GM23338 (cell line): ENCODE measurements at regions not wholly inside any gene's neighbourhood (a gene's known extent, or its start where the extent isn't known, plus 50 kb on each side); places are given as distances from the start of the nearest gene placed in this dataset.

Experiments used
- ATAC-seq: fragments of 200-7000 bp; cut with Tn5 transposase; 3 replicates; pipeline ENCODE4 v1.9.1; 2020
- DNase-seq: peaks from one replicate; pipeline ENCODE4 v3.0.0-alpha.2; 2015; ENCODE audit warnings: low spot score
- H2AFZ ChIP-seq: fragments of 200-600 bp; sonication (generic); 2 replicates; pipeline ENCODE4 v1.8.0; 2016; ENCODE audit warnings: antibody characterized with exemption, mild to moderate bottlenecking, moderate library complexity
- H3F3A ChIP-seq: fragments of 200-600 bp; sonication (generic); replicated peaks from 2 replicates; pipeline ENCODE4 v1.8.0; 2017; ENCODE audit warnings: antibody characterized with exemption, mixed run types, low read depth
- H3K27ac ChIP-seq: fragments of 200-600 bp; sonication (generic); 2 replicates; pipeline ENCODE4 v1.6.1; 2016; ENCODE audit warnings: low read depth
- H3K27me3 ChIP-seq: fragments of 200-600 bp; sonication (generic); 2 replicates; pipeline ENCODE4 v1.8.0; 2016; ENCODE audit warnings: mild to moderate bottlenecking, mixed run types, moderate library complexity; ENCODE audit not compliant: insufficient read depth
- H3K36me3 ChIP-seq: fragments of 200-600 bp; sonication (generic); 2 replicates; pipeline ENCODE4 v1.8.0; 2016; ENCODE audit warnings: mild to moderate bottlenecking; ENCODE audit not compliant: insufficient read depth
- H3K4me1 ChIP-seq: fragments of 200-600 bp; sonication (generic); 2 replicates; pipeline ENCODE4 v1.8.0; 2016; ENCODE audit warnings: mild to moderate bottlenecking, moderate library complexity; ENCODE audit not compliant: insufficient read depth
- H3K4me2 ChIP-seq: fragments of 200-600 bp; sonication (generic); 2 replicates; pipeline ENCODE4 v1.7.1; 2017; ENCODE audit warnings: mixed run types
- H3K4me3 ChIP-seq: fragments of 200-600 bp; sonication (generic); 2 replicates; pipeline ENCODE4 v1.6.1; 2016; ENCODE audit warnings: mixed run types
- H3K79me2 ChIP-seq: fragments of 200-600 bp; sonication (generic); replicated peaks from 2 replicates; pipeline ENCODE4 v1.8.0; 2017; ENCODE audit warnings: mild to moderate bottlenecking; ENCODE audit not compliant: insufficient read depth
- H3K9me2 ChIP-seq: fragments of 200-600 bp; sonication (generic); 2 replicates; pipeline ENCODE4 v1.8.0; 2017; ENCODE audit not compliant: insufficient read depth
- H4K20me1 ChIP-seq: fragments of 200-600 bp; sonication (generic); replicated peaks from 2 replicates; pipeline ENCODE4 v1.8.0; 2017; ENCODE audit warnings: mild to moderate bottlenecking; ENCODE audit not compliant: insufficient read depth
- H3K27ac Mint-ChIP-seq: 2 replicates; pipeline ENCODE4 v1.8.0; 2020; ENCODE audit warnings: inconsistent platforms, mild to moderate bottlenecking, moderate library complexity, mixed read lengths
- H3K27me3 Mint-ChIP-seq: 3 replicates; pipeline ENCODE4 v1.8.0; 2022; ENCODE audit warnings: low read depth, mild to moderate bottlenecking, moderate library complexity, mixed read lengths, inconsistent platforms; ENCODE audit not compliant: insufficient read depth, poor library complexity
- H3K36me3 Mint-ChIP-seq: 3 replicates; pipeline ENCODE4 v1.8.0; 2021; ENCODE audit warnings: low read depth, mild to moderate bottlenecking, inconsistent platforms, moderate library complexity, mixed read lengths
- H3K4me1 Mint-ChIP-seq: 3 replicates; pipeline ENCODE4 v1.8.0; 2020; ENCODE audit warnings: mild to moderate bottlenecking, inconsistent platforms, mixed read lengths
- H3K4me3 Mint-ChIP-seq: 3 replicates; pipeline ENCODE4 v1.8.0; 2021; ENCODE audit warnings: moderate library complexity, mild to moderate bottlenecking, inconsistent platforms, mixed read lengths
- H3K9me3 Mint-ChIP-seq: 3 replicates; pipeline ENCODE4 v1.8.0; 2020; ENCODE audit warnings: moderate library complexity, mild to moderate bottlenecking, inconsistent platforms, mixed read lengths
- CREB1 ChIP-seq: fragments of 250-450 bp; sonication (Bioruptor Pico); IDR thresholded peaks from 2 replicates; pipeline ENCODE4 v1.5.0; 2020; ENCODE audit warnings: low read depth, mild to moderate bottlenecking, moderate library complexity
- EZH2 ChIP-seq: fragments of 200-600 bp; sonication (generic); IDR thresholded peaks from one replicate; pipeline ENCODE4 v1.8.0; 2017; ENCODE audit warnings: antibody characterized with exemption, mild to moderate bottlenecking, low read depth; ENCODE audit not compliant: unreplicated experiment
- EZH2phosphoT487 ChIP-seq: fragments of 200-600 bp; sonication (generic); IDR thresholded peaks from one replicate; pipeline ENCODE4 v1.8.1; 2018; ENCODE audit warnings: antibody characterized with exemption; ENCODE audit not compliant: unreplicated experiment
- JUNB ChIP-seq: IDR thresholded peaks from one replicate; pipeline ENCODE4 v1.6.1; 2016; ENCODE audit warnings: antibody characterized with exemption; ENCODE audit not compliant: unreplicated experiment
- POLR2AphosphoS5 ChIP-seq: IDR thresholded peaks from 2 replicates; pipeline ENCODE4 v1.6.1; 2016; ENCODE audit warnings: antibody characterized with exemption, low read depth
- STAT1 ChIP-seq: IDR thresholded peaks from one replicate; pipeline ENCODE4 v1.6.1; 2016; ENCODE audit warnings: antibody characterized with exemption; ENCODE audit not compliant: unreplicated experiment
- ZNF331 ChIP-seq: fragments of 250-450 bp; sonication (Bioruptor Pico); IDR thresholded peaks from 2 replicates; pipeline ENCODE4 v1.5.0; 2020; ENCODE audit warnings: low read depth, mild to moderate bottlenecking, moderate library complexity
- TF ChIP-seq, protein P1 (sequence below): IDR thresholded peaks from 2 replicates; pipeline ENCODE4 v1.6.1; 2016; ENCODE audit warnings: antibody characterized with exemption
- TF ChIP-seq, protein P2 (sequence below): fragments of 250-450 bp; sonication (Bioruptor Pico); IDR thresholded peaks from 2 replicates; pipeline ENCODE4 v1.5.0; 2020; ENCODE audit warnings: mild to moderate bottlenecking, moderate library complexity
- TF ChIP-seq, protein P3 (sequence below), 2 experiments: fragments of 200-600 bp in 1 of 2; sonication (generic) in 1 of 2; conservative IDR thresholded peaks; 2 replicates each; pipeline versions ENCODE4 v1.5.1 to v1.6.1; 2016 to 2017; ENCODE audit warnings: antibody characterized with exemption in 2 of 2, low read depth in 2 of 2, mild to moderate bottlenecking in 2 of 2, moderate library complexity in 1 of 2

DNA sequence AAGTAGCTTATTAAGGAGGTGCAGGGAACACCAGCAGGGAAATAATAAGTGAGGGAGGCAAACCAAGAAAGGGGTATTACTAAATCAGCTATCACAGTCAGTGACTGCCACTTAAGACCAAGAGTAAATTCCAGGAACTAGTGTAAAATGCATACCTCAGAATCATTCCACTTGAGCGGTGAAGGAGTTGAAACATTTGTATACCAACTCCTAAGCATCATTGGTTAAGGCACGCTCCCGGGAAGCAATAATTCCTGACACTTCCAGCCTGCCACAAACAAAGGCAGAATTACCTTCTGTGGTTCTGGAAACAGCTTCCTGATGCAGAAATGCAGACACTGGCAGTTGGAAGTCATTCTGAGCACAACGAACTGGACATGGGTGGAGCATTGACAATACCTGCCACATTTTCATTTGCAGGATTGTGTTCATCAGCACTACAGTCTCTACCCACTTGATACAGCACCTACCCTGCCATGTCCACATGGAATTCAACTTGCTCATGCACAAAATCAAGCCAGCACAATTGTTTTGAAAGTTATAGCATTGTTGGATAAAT is 82.1 kb downstream of the PPP1R2C start:
- no peaks in the 10 kb centered on the region for H3K9me2 ChIP-seq
- no peak overlapping the region for H3K27ac ChIP-seq
- ATAC-seq, result no peak
- H4K20me1 ChIP-seq, result no peaks in the 10 kb centered on the region
- no peaks in the 10 kb centered on the region for H3K4me1 ChIP-seq
- H2AFZ ChIP-seq, result no peak overlapping the region
- peaks cover 2% of the 10 kb centered on the region for H3K27me3 Mint-ChIP-seq
- H3K79me2 ChIP-seq, result no peaks in the 10 kb centered on the region
- no peak for DNase-seq
- no peak overlapping the region for H3K27ac Mint-ChIP-seq
- H3K4me2 ChIP-seq, result no peak overlapping the region
- H3K4me3 ChIP-seq, result no peak overlapping the region
- H3K27me3 ChIP-seq, result no peaks in the 10 kb centered on the region
- no peaks in the 10 kb centered on the region for H3K9me3 Mint-ChIP-seq
- no peaks in the 10 kb centered on the region for H3F3A ChIP-seq
- no peak for TF ChIP-seq POLR2AphosphoS5
- no peaks in the 10 kb centered on the region for H3K36me3 ChIP-seq
- no peak overlapping the region for H3K4me3 Mint-ChIP-seq
- peaks cover 5% of the 10 kb centered on the region; the same call in 2 of the 3 replicates for H3K4me1 Mint-ChIP-seq
- peaks cover 3% of the 10 kb centered on the region; the same call in 1 of the 3 replicates for H3K36me3 Mint-ChIP-seq

DNA sequence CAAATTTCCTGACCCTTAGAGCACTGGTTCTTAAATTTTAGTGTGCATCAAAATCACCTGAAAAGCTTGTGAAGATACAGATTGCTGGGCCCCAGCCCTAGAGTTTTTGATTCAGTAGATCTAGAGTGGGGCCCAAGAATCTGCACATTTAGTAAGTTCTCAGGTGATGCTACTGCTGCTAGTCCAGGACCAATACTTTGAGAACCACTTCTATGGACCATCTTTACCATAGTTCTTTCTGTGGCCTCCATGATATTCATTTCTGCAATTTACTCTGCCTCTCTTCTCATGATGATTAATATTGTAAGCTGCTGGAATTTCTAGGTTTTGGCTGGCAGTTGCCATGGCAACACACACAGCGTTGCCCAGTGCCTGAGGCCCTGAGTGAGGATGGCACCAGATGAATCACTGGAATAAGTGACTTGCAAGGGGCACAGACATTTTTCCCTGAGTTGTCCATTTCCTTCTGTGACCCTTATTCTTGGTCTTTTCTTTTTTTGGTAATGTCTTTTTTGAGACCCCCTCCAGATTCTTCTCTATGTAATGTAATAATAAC is 83.6 kb downstream of the PPP1R2C start:
- H3K9me3 Mint-ChIP-seq, result no peaks in the 10 kb centered on the region
- no peak for DNase-seq
- no peak overlapping the region for H3K4me3 Mint-ChIP-seq
- no peaks in the 10 kb centered on the region for H3K27me3 ChIP-seq
- H3K36me3 ChIP-seq, result no peaks in the 10 kb centered on the region
- H3K27ac ChIP-seq, result no peak overlapping the region
- no peaks in the 10 kb centered on the region for H3K79me2 ChIP-seq
- H3K4me1 Mint-ChIP-seq, result peaks cover 5% of the 10 kb centered on the region; the same call in 2 of the 3 replicates
- no peaks in the 10 kb centered on the region for H3K9me2 ChIP-seq
- H3K4me3 ChIP-seq, result no peak overlapping the region
- H3F3A ChIP-seq, result no peaks in the 10 kb centered on the region
- H4K20me1 ChIP-seq, result no peaks in the 10 kb centered on the region
- no peak for ATAC-seq
- H3K4me2 ChIP-seq, result no peak overlapping the region
- H3K36me3 Mint-ChIP-seq, result peaks cover 3% of the 10 kb centered on the region; the same call in 1 of the 3 replicates
- no peak overlapping the region for H3K27ac Mint-ChIP-seq
- H3K4me1 ChIP-seq, result no peaks in the 10 kb centered on the region
- peaks cover 2% of the 10 kb centered on the region for H3K27me3 Mint-ChIP-seq
- H2AFZ ChIP-seq, result no peak overlapping the region
- TF ChIP-seq, protein P1, sequence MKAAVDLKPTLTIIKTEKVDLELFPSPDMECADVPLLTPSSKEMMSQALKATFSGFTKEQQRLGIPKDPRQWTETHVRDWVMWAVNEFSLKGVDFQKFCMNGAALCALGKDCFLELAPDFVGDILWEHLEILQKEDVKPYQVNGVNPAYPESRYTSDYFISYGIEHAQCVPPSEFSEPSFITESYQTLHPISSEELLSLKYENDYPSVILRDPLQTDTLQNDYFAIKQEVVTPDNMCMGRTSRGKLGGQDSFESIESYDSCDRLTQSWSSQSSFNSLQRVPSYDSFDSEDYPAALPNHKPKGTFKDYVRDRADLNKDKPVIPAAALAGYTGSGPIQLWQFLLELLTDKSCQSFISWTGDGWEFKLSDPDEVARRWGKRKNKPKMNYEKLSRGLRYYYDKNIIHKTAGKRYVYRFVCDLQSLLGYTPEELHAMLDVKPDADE, result no peak
- no peak for TF ChIP-seq STAT1
- no peak for TF ChIP-seq JUNB
- TF ChIP-seq EZH2phosphoT487, result no peak
- TF ChIP-seq, protein P2, sequence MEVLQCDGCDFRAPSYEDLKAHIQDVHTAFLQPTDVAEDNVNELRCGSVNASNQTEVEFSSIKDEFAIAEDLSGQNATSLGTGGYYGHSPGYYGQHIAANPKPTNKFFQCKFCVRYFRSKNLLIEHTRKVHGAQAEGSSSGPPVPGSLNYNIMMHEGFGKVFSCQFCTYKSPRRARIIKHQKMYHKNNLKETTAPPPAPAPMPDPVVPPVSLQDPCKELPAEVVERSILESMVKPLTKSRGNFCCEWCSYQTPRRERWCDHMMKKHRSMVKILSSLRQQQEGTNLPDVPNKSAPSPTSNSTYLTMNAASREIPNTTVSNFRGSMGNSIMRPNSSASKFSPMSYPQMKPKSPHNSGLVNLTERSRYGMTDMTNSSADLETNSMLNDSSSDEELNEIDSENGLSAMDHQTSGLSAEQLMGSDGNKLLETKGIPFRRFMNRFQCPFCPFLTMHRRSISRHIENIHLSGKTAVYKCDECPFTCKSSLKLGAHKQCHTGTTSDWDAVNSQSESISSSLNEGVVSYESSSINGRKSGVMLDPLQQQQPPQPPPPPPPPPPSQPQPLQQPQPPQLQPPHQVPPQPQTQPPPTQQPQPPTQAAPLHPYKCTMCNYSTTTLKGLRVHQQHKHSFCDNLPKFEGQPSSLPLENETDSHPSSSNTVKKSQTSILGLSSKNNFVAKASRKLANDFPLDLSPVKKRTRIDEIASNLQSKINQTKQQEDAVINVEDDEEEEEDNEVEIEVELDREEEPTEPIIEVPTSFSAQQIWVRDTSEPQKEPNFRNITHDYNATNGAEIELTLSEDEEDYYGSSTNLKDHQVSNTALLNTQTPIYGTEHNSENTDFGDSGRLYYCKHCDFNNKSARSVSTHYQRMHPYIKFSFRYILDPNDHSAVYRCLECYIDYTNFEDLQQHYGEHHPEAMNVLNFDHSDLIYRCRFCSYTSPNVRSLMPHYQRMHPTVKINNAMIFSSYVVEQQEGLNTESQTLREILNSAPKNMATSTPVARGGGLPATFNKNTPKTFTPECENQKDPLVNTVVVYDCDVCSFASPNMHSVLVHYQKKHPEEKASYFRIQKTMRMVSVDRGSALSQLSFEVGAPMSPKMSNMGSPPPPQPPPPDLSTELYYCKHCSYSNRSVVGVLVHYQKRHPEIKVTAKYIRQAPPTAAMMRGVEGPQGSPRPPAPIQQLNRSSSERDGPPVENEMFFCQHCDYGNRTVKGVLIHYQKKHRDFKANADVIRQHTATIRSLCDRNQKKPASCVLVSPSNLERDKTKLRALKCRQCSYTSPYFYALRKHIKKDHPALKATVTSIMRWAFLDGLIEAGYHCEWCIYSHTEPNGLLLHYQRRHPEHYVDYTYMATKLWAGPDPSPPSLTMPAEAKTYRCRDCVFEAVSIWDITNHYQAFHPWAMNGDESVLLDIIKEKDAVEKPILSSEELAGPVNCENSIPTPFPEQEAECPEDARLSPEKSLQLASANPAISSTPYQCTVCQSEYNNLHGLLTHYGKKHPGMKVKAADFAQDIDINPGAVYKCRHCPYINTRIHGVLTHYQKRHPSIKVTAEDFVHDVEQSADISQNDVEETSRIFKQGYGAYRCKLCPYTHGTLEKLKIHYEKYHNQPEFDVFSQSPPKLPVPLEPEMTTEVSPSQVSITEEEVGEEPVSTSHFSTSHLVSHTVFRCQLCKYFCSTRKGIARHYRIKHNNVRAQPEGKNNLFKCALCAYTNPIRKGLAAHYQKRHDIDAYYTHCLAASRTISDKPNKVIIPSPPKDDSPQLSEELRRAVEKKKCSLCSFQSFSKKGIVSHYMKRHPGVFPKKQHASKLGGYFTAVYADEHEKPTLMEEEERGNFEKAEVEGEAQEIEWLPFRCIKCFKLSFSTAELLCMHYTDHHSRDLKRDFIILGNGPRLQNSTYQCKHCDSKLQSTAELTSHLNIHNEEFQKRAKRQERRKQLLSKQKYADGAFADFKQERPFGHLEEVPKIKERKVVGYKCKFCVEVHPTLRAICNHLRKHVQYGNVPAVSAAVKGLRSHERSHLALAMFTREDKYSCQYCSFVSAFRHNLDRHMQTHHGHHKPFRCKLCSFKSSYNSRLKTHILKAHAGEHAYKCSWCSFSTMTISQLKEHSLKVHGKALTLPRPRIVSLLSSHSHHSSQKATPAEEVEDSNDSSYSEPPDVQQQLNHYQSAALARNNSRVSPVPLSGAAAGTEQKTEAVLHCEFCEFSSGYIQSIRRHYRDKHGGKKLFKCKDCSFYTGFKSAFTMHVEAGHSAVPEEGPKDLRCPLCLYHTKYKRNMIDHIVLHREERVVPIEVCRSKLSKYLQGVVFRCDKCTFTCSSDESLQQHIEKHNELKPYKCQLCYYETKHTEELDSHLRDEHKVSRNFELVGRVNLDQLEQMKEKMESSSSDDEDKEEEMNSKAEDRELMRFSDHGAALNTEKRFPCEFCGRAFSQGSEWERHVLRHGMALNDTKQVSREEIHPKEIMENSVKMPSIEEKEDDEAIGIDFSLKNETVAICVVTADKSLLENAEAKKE (CRISPR knock-in tag), result no peak
- no peak for TF ChIP-seq EZH2
- TF ChIP-seq, protein P3, sequence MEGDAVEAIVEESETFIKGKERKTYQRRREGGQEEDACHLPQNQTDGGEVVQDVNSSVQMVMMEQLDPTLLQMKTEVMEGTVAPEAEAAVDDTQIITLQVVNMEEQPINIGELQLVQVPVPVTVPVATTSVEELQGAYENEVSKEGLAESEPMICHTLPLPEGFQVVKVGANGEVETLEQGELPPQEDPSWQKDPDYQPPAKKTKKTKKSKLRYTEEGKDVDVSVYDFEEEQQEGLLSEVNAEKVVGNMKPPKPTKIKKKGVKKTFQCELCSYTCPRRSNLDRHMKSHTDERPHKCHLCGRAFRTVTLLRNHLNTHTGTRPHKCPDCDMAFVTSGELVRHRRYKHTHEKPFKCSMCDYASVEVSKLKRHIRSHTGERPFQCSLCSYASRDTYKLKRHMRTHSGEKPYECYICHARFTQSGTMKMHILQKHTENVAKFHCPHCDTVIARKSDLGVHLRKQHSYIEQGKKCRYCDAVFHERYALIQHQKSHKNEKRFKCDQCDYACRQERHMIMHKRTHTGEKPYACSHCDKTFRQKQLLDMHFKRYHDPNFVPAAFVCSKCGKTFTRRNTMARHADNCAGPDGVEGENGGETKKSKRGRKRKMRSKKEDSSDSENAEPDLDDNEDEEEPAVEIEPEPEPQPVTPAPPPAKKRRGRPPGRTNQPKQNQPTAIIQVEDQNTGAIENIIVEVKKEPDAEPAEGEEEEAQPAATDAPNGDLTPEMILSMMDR (conservative IDR thresholded peaks at IDR 0.05; ENCODE audit: low read depth in 2 of 2), result no peak
- TF ChIP-seq ZNF331 (CRISPR knock-in tag), result no peak
- TF ChIP-seq CREB1 (CRISPR knock-in tag), result no peak
